ENCODE measurements at regions not wholly inside any gene's neighbourhood (a gene's known extent, or its start where the extent isn't known, plus 50 kb on each side); places are given as distances from the start of the nearest gene placed in this dataset.
A peak's percentile ranks its signal among the peaks of the same experiment; 100 is the strongest.

DNA sequence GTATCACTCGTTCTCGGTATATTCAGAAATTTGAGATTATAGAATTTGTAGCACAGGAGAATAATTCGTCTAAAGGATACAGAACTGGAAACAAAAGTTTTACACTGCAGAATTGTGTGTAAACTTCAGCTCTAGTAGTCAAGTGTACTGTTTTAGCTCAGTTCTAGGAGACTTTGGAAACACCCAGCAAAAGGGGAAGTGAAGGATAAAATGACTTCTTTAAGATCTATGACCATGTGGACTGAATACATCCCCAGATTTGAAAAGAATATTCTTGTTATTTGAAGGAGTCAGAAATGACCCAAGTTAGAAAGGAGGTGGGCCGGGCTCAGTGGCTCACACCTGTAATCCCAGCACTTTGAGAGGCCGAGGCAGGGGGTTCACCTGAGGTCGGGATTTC is 174.0 kb upstream of the FOXQ1 start:
- H3K27ac ChIP-seq (replicated peaks): no peak overlapping the region
- TF ChIP-seq SPI1 (IDR thresholded peaks at IDR 0.05; ENCODE audit: borderline replicate concordance, low read depth): peak; percentile 57; the same call in 1 of the 2 replicates
- TF ChIP-seq, protein P1, sequence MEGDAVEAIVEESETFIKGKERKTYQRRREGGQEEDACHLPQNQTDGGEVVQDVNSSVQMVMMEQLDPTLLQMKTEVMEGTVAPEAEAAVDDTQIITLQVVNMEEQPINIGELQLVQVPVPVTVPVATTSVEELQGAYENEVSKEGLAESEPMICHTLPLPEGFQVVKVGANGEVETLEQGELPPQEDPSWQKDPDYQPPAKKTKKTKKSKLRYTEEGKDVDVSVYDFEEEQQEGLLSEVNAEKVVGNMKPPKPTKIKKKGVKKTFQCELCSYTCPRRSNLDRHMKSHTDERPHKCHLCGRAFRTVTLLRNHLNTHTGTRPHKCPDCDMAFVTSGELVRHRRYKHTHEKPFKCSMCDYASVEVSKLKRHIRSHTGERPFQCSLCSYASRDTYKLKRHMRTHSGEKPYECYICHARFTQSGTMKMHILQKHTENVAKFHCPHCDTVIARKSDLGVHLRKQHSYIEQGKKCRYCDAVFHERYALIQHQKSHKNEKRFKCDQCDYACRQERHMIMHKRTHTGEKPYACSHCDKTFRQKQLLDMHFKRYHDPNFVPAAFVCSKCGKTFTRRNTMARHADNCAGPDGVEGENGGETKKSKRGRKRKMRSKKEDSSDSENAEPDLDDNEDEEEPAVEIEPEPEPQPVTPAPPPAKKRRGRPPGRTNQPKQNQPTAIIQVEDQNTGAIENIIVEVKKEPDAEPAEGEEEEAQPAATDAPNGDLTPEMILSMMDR (IDR thresholded peaks at IDR 0.05; ENCODE audit: insufficient read depth, low read length): no peak
- TF ChIP-seq, protein P2, sequence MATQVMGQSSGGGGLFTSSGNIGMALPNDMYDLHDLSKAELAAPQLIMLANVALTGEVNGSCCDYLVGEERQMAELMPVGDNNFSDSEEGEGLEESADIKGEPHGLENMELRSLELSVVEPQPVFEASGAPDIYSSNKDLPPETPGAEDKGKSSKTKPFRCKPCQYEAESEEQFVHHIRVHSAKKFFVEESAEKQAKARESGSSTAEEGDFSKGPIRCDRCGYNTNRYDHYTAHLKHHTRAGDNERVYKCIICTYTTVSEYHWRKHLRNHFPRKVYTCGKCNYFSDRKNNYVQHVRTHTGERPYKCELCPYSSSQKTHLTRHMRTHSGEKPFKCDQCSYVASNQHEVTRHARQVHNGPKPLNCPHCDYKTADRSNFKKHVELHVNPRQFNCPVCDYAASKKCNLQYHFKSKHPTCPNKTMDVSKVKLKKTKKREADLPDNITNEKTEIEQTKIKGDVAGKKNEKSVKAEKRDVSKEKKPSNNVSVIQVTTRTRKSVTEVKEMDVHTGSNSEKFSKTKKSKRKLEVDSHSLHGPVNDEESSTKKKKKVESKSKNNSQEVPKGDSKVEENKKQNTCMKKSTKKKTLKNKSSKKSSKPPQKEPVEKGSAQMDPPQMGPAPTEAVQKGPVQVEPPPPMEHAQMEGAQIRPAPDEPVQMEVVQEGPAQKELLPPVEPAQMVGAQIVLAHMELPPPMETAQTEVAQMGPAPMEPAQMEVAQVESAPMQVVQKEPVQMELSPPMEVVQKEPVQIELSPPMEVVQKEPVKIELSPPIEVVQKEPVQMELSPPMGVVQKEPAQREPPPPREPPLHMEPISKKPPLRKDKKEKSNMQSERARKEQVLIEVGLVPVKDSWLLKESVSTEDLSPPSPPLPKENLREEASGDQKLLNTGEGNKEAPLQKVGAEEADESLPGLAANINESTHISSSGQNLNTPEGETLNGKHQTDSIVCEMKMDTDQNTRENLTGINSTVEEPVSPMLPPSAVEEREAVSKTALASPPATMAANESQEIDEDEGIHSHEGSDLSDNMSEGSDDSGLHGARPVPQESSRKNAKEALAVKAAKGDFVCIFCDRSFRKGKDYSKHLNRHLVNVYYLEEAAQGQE (IDR thresholded peaks at IDR 0.05; ENCODE audit: insufficient replicate concordance, low read depth): no peak
- no peak for DNase-seq (ENCODE audit: low read depth in 1 of 2, low spot score in 1 of 2)
- no peaks in the 10 kb centered on the region for H3K27me3 ChIP-seq (ENCODE audit: insufficient read depth, poor library complexity, severe bottlenecking)
- no peak overlapping the region for H3K4me3 ChIP-seq (replicated peaks; ENCODE audit: insufficient read depth, low read length)

DNA sequence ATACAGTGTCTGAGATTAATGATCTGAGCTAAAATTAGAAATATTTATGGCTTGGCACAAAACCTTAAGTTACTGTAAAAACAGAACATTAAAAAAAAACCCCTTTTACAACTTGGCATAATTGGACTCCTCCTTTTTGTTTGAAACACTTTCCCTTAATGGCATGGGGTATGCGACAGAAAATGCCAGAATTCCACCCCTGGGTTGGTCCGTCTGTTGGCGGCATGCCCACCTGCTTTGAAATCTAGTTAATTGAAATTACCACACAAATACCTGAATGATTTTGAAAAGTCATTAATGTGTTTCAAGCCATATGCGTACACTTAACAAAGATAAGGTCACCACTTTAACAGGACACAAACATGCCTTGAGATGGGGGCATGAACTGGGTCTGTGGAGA is 175.1 kb upstream of the FOXQ1 start:
- H3K4me3 ChIP-seq (replicated peaks; ENCODE audit: insufficient read depth, low read length): no peak overlapping the region
- TF ChIP-seq, protein P1 (IDR thresholded peaks at IDR 0.05; ENCODE audit: insufficient read depth, low read length): no peak
- TF ChIP-seq POLR2AphosphoS5 (IDR thresholded peaks at IDR 0.05; ENCODE audit: low read depth) (no peak), SPI1 (IDR thresholded peaks at IDR 0.05; ENCODE audit: borderline replicate concordance, low read depth) (no peak)
- TF ChIP-seq, protein P2 (IDR thresholded peaks at IDR 0.05; ENCODE audit: insufficient replicate concordance, low read depth): no peak
- H3K27ac ChIP-seq (replicated peaks): no peak overlapping the region
- DNase-seq (ENCODE audit: low read depth in 1 of 2, low spot score in 1 of 2): no peak
- no peaks in the 10 kb centered on the region for H3K27me3 ChIP-seq (ENCODE audit: insufficient read depth, poor library complexity, severe bottlenecking)

DNA sequence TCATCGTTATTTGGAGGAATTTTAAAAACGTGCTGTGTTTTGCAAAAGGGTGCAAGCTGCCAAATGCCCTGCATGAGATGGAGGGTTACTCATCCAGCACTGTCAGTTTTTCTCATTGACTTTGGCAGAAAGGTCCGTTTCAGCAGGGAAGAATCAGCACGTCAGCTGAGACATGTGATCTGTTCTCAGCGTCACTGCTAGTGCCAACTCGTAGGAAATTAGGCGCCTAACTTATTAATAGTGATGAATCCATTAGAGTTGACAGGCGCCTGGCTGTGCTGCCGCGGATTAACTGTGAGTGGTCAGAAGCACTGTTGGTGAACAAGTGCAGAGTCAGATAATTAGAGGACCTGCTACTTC is 175.5 kb upstream of the FOXQ1 start:
- no peak for DNase-seq (ENCODE audit: low read depth in 1 of 2, low spot score in 1 of 2)
- TF ChIP-seq, protein P2 (IDR thresholded peaks at IDR 0.05; ENCODE audit: insufficient replicate concordance, low read depth): no peak
- TF ChIP-seq, protein P1 (IDR thresholded peaks at IDR 0.05; ENCODE audit: insufficient read depth, low read length): no peak
- TF ChIP-seq GABPA (IDR thresholded peaks at IDR 0.05; ENCODE audit: low read depth) (no peak), SPI1 (IDR thresholded peaks at IDR 0.05; ENCODE audit: borderline replicate concordance, low read depth) (no peak)
- H3K27ac ChIP-seq (replicated peaks): no peak overlapping the region

More for the DNA sequence above, 175.5 kb upstream of the FOXQ1 start:
- Histone ChIP-seq H3K4me3 (replicated peaks; ENCODE audit: insufficient read depth, low read length) (no peak overlapping the region), H3K27me3 (ENCODE audit: insufficient read depth, poor library complexity, severe bottlenecking) (no peaks in the 10 kb centered on the region)

All from HL-60 (cell line).